Brain pericyte (primary cell): ENCODE measurements at regions not wholly inside any gene's neighbourhood (a gene's known extent, or its start where the extent isn't known, plus 50 kb on each side); places are given as distances from the start of the nearest gene placed in this dataset.
"Not testable (repeated sequence)": the region's sequence is repeated elsewhere in the genome, so short reads cannot be mapped to it uniquely, and the experiment has no call there.

ENCODE experiments used
- DNase-seq: peaks from one replicate; pipeline ENCODE4 v3.0.0-alpha.2; 2012; ENCODE audit warnings: low read depth, low spot score

GRCh38 chr18:24624421-24624820 lies 164.0 kb downstream of the HRH4 start:
- not testable (repeated sequence) for DNase-seq

- no peak for DNase-seq
These were observed 167.3 kb downstream of the HRH4 start for GRCh38 chr18:24627644-24628315.

- DNase-seq = no peak
These were observed 167.9 kb downstream of the HRH4 start for GRCh38 chr18:24628326-24628725.

GRCh38 chr18:24629921-24630320 lies 169.5 kb downstream of the HRH4 start:
- no peak for DNase-seq

- DNase-seq = no peak
These were observed 170.0 kb downstream of the HRH4 start for GRCh38 chr18:24630346-24630880.

GRCh38 chr18:24631243-24632025 lies 171.0 kb downstream of the HRH4 start:
- no peak for DNase-seq

GRCh38 chr18:24632158-24632988 lies 171.9 kb downstream of the HRH4 start:
- DNase-seq = no peak

GRCh38 chr18:24633121-24633520 lies 172.7 kb downstream of the HRH4 start:
- DNase-seq = no peak

- DNase-seq = no peak
These were observed 189.1 kb downstream of the HRH4 start for GRCh38 chr18:24649571-24649970.

GRCh38 chr18:24651434-24651833 lies 191.0 kb downstream of the HRH4 start:
- DNase-seq = no peak

GRCh38 chr18:24656050-24656449 lies 195.6 kb downstream of the HRH4 start:
- DNase-seq = no peak

GRCh38 chr18:24656551-24657443 lies 196.4 kb downstream of the HRH4 start:
- DNase-seq = no peak

GRCh38 chr18:24657444-24657842 lies 197.0 kb downstream of the HRH4 start:
- DNase-seq = no peak

GRCh38 chr18:24658302-24658701 lies 197.9 kb downstream of the HRH4 start:
- no peak for DNase-seq

- no peak for DNase-seq
These were observed 199.6 kb downstream of the HRH4 start for GRCh38 chr18:24659827-24660720.

GRCh38 chr18:24660956-24661355 lies 200.5 kb downstream of the HRH4 start:
- DNase-seq = no peak

- no peak for DNase-seq
These were observed 202.0 kb downstream of the HRH4 start for GRCh38 chr18:24662412-24662821.

- DNase-seq = no peak
These were observed 202.6 kb downstream of the HRH4 start for GRCh38 chr18:24663026-24663425.

- no peak for DNase-seq
These were observed 208.6 kb downstream of the HRH4 start for GRCh38 chr18:24669015-24669414.

- no peak for DNase-seq
These were observed 209.1 kb downstream of the HRH4 start for GRCh38 chr18:24669502-24669901.
